Neutrophil (primary cell): ENCODE measurements at regions not wholly inside any gene's neighbourhood (a gene's known extent, or its start where the extent isn't known, plus 50 kb on each side); places are given as distances from the start of the nearest gene placed in this dataset.

Source experiments
- H3K27ac ChIP-seq: fragments of 200-600 bp; sonication (generic); 2 replicates; pipeline ENCODE4 v1.5.1; 2016; ENCODE audit warnings: mild to moderate bottlenecking, moderate library complexity
- H3K27me3 ChIP-seq: fragments of 200-600 bp; sonication (generic); 2 replicates; pipeline ENCODE4 v1.6.0; 2016; ENCODE audit warnings: mild to moderate bottlenecking
- H3K36me3 ChIP-seq: fragments of 200-600 bp; sonication (generic); 2 replicates; pipeline ENCODE4 v1.5.1; 2017
- H3K4me1 ChIP-seq, 2 experiments: fragments of 200-600 bp in 1 of 2; sonication (generic) in 1 of 2; 1 replicate in 1 of 2; 2 replicates in 1 of 2; pipeline versions ENCODE4 v1.5.1 to v1.6.1; 2013 to 2016; ENCODE audit warnings: low read depth in 1 of 2, low read length in 1 of 2, mild to moderate bottlenecking in 1 of 2, moderate library complexity in 1 of 2; ENCODE audit not compliant: control insufficient read depth in 1 of 2, insufficient read depth in 1 of 2
- H3K4me3 ChIP-seq, 2 experiments: fragments of 200-600 bp in 1 of 2; sonication (generic) in 1 of 2; 1 replicate in 1 of 2; 2 replicates in 1 of 2; pipeline ENCODE4 v1.5.1; 2013 to 2016; ENCODE audit warnings: low read depth in 1 of 2, low read length in 1 of 2, mild to moderate bottlenecking in 1 of 2, moderate library complexity in 1 of 2
- H3K9me3 ChIP-seq: fragments of 200-600 bp; sonication (generic); 2 replicates; pipeline ENCODE4 v1.5.1; 2016
- TF ChIP-seq, protein P1 (sequence below): fragments of 200-600 bp; sonication (generic); IDR thresholded peaks from 2 replicates; pipeline ENCODE4 v1.5.1; 2016; ENCODE audit warnings: antibody characterized with exemption

DNA sequence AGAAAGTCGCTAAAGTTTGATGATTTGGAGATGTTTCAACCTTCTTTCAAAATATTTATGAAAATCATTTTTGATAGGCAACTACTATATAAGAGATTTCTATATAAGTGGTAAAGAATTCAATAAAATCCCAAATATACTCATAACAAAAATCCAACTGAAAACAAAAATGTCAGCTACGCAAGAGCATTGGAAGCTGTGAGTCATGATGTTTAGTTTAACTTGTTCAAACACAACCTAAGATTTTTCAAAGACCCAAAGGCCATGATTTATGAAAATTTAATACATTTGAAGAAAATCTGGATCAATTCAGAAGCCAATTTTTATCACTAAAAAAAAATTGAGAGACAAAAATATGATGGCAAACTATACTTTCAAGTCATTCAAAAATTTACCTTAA, 226.6 kb downstream of the MZT1 start:
- TF ChIP-seq, protein P1, sequence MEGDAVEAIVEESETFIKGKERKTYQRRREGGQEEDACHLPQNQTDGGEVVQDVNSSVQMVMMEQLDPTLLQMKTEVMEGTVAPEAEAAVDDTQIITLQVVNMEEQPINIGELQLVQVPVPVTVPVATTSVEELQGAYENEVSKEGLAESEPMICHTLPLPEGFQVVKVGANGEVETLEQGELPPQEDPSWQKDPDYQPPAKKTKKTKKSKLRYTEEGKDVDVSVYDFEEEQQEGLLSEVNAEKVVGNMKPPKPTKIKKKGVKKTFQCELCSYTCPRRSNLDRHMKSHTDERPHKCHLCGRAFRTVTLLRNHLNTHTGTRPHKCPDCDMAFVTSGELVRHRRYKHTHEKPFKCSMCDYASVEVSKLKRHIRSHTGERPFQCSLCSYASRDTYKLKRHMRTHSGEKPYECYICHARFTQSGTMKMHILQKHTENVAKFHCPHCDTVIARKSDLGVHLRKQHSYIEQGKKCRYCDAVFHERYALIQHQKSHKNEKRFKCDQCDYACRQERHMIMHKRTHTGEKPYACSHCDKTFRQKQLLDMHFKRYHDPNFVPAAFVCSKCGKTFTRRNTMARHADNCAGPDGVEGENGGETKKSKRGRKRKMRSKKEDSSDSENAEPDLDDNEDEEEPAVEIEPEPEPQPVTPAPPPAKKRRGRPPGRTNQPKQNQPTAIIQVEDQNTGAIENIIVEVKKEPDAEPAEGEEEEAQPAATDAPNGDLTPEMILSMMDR, result no peak
- no peaks in the 10 kb centered on the region for H3K36me3 ChIP-seq
- no peaks in the 10 kb centered on the region for H3K27me3 ChIP-seq
- no peak overlapping the region for H3K27ac ChIP-seq
- no peaks in the 10 kb centered on the region for H3K9me3 ChIP-seq
- H3K4me3 ChIP-seq, result no peak overlapping the region
- no peaks in the 10 kb centered on the region for H3K4me1 ChIP-seq

DNA sequence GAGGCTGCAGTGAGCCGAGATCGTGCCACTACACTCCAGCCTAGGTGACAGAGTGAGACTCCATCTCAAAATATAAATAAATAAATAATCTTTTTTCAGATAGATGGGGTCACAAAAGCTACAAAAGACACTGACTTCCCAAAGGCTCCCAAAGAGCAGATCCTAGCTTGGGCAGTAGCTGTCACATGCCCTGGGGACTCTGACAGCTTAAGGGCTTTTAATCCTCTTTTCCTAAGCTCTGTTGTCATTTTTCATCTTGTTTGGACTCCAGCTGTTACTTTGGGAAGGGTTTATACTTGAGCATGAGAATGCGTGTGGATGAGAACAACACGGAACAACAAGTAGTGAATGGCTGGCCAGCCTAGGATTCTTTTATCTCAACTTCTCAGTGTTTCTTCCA, 231.7 kb downstream of the MZT1 start:
- no peaks in the 10 kb centered on the region for H3K27me3 ChIP-seq
- H3K4me1 ChIP-seq, result no peaks in the 10 kb centered on the region
- H3K36me3 ChIP-seq, result no peaks in the 10 kb centered on the region
- TF ChIP-seq, protein P1, result no peak
- H3K27ac ChIP-seq, result no peak overlapping the region
- H3K9me3 ChIP-seq, result no peaks in the 10 kb centered on the region
- no peak overlapping the region for H3K4me3 ChIP-seq

DNA sequence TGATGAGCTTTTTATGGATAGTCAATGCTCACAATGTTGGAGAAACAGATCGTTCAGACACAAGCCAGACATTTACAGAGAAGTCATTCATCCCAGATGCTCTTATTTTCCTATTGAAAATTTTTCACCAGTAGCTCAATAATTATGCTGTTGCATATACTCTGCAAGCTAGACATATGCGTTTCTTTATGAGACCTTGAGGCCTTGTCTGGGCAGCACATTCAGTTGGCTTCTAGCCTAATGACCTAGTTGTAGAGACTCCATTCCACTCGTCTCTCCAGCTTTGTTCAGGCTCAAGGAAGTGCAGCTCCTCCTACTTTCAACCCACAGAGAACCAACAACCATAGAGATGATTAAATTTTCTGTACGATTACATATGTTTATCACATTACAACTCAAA, 237.7 kb downstream of the MZT1 start:
- H3K9me3 ChIP-seq, result no peaks in the 10 kb centered on the region
- no peaks in the 10 kb centered on the region for H3K36me3 ChIP-seq
- H3K4me1 ChIP-seq, result no peaks in the 10 kb centered on the region
- TF ChIP-seq, protein P1, result no peak
- H3K4me3 ChIP-seq, result no peak overlapping the region
- H3K27me3 ChIP-seq, result no peaks in the 10 kb centered on the region
- no peak overlapping the region for H3K27ac ChIP-seq

DNA sequence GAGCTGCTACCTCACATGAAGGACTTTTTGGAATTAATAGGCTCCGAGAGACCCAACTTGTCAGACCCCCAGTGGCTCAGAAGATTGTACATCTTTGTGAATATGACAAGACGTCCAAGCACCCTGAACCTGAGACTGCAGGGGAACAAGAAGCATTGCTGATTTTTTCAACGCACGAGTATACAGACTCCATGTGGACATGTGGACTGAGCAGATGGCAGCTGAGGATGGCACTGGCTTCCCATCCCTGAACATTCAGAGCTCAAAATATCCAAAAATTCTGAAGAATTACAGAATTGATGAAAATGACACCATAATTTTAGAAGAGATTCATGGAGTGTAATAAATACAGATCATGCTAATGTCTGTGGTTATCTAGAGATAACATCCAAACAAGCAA, 254.1 kb downstream of the MZT1 start:
- Histone ChIP-seq H3K9me3 (no peaks in the 10 kb centered on the region), H3K4me3 (no peak overlapping the region), H3K27me3 (no peaks in the 10 kb centered on the region), H3K36me3 (no peaks in the 10 kb centered on the region), H3K27ac (no peak overlapping the region), H3K4me1 (no peaks in the 10 kb centered on the region)
- TF ChIP-seq, protein P1, result no peak

DNA sequence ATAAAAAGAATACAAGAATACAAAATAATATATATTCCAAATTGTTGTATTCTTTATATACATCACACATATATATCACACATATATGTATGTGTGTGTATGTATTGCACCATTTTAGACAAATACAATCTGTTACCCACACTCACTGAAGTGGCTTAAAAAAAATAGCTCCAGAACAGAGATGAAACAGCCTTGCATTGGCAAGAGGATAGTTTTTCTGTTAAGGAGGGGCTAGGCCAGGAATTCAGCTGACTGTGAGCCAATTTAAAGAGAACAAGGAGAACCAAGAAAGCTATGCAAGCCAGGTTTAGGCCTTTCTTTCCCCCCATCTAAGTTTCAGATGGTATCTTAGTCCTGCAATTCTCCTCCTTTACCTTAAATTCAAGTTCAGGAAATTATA, 257.5 kb downstream of the MZT1 start:
- H3K9me3 ChIP-seq, result no peaks in the 10 kb centered on the region
- H3K4me1 ChIP-seq, result no peaks in the 10 kb centered on the region
- H3K36me3 ChIP-seq, result no peaks in the 10 kb centered on the region
- H3K27me3 ChIP-seq, result no peaks in the 10 kb centered on the region
- H3K27ac ChIP-seq, result no peak overlapping the region
- TF ChIP-seq, protein P1, result no peak
- H3K4me3 ChIP-seq, result no peak overlapping the region

DNA sequence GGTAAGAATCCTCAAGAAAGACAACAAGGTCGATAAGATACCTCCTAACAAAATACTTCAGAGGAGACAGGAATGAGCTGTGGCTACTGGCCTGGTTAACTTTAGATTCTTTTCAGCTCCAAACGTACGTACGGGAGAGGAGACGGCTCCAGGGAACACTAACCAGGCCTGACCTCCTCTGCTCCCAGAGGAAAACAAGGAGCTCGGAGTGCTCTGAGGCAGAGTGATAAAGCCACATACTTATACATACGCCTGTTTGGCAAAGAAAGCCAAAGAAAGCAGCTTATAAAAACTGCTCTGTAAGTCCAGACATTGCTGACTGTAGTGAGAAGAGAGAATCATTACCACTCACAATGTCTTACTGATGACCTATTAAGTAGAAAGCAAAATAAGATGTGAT, 263.9 kb downstream of the MZT1 start:
- Histone ChIP-seq H3K27me3 (no peaks in the 10 kb centered on the region), H3K36me3 (no peaks in the 10 kb centered on the region), H3K4me1 (no peaks in the 10 kb centered on the region), H3K4me3 (no peak overlapping the region), H3K9me3 (no peaks in the 10 kb centered on the region), H3K27ac (no peak overlapping the region)
- TF ChIP-seq, protein P1, result no peak
